ENCODE measurements at regions not wholly inside any gene's neighbourhood (a gene's known extent, or its start where the extent isn't known, plus 50 kb on each side); places are given as distances from the start of the nearest gene placed in this dataset.

DNA sequence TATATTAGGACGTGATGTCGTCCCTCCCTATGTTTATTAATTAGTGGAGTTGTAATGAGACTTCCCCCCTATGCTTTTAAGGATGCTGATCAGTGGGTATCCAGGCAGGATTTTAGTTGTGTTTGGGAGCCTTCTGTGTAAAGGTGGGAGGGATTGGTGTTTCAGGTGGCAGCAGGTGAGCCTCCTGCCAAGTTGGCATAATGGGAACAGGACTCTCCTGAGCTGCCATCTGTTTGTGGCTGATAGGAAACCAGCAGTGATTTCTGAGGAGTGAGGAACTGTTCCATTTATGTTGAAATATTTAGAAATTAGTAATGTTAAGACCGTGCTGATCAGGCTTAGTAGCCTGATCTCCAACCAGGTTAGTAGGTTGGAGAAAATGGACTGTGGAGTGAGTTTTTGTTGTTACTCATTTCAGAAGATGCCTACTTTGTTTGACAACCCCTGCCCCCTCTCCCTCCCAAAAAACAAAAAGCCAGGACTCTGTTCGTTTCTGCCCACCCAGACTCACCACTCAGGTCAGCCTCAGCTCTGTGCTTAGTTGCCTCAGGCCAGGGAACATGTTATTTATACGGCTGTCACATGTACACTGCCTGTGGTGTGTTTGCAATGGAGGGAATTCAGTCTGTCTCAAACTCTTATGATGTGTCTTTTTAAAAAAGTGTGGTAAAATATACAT is 55.4 kb upstream of the TULP4 start:
- Mint-ChIP-seq H3K27ac (peak overlapping the region; percentile 33), H3K36me3 (ENCODE audit: low read depth) (peaks cover 51% of the 10 kb centered on the region), H3K27me3 (ENCODE audit: low read depth, poor library complexity) (peaks cover 8% of the 10 kb centered on the region), H3K4me3 (no peak overlapping the region), H3K9me3 (peaks cover 6% of the 10 kb centered on the region), H3K4me1 (peaks cover 20% of the 10 kb centered on the region)
- no peak for DNase-seq
- no peak for TF ChIP-seq CTCF (IDR thresholded peaks at IDR 0.05)

GRCh38 chr6:158257425-158257759 is 54.9 kb upstream of the TULP4 start:
- DNase-seq, result no peak
- Mint-ChIP-seq H3K4me3 (no peak overlapping the region), H3K36me3 (ENCODE audit: low read depth) (peaks cover 54% of the 10 kb centered on the region), H3K27ac (no peak overlapping the region), H3K9me3 (peaks cover 6% of the 10 kb centered on the region), H3K4me1 (peaks cover 20% of the 10 kb centered on the region), H3K27me3 (ENCODE audit: low read depth, poor library complexity) (peaks cover 8% of the 10 kb centered on the region)
- TF ChIP-seq CTCF (IDR thresholded peaks at IDR 0.05), result no peak

- Mint-ChIP-seq H3K36me3 (ENCODE audit: low read depth) (peaks cover 54% of the 10 kb centered on the region), H3K4me1 (peaks cover 20% of the 10 kb centered on the region)
Observed at GRCh38 chr6:158257781-158258180, 54.5 kb upstream of the TULP4 start.

DNA sequence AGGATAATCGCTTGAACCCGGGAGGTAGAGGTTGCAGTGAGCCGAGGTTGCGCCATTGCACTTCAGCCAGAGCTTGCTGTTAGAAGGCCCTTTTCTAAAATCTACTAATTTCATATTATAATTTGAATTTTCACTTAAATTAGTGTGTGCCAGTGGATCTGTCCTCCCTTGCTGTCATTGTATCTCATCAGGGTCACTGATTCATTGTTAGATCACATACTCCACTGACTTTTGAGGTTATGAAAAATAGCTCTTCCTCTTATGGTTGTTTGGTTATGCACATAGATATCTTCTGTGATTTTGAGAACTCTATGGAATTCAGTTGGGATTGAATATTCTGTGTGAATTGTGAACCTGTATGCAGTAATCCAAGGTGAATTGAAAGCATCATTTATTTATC is 53.1 kb upstream of the TULP4 start:
- peaks cover 58% of the 10 kb centered on the region for H3K36me3 Mint-ChIP-seq (ENCODE audit: low read depth)
- no peak overlapping the region for H3K4me3 Mint-ChIP-seq
- DNase-seq, result no peak
- H3K4me1 Mint-ChIP-seq, result peaks cover 14% of the 10 kb centered on the region
- peaks cover 12% of the 10 kb centered on the region for H3K27me3 Mint-ChIP-seq (ENCODE audit: low read depth, poor library complexity)
- no peak for TF ChIP-seq CTCF (IDR thresholded peaks at IDR 0.05)
- H3K27ac Mint-ChIP-seq, result no peak overlapping the region
- H3K9me3 Mint-ChIP-seq, result peaks cover 16% of the 10 kb centered on the region

More at GRCh38 chr6:158257781-158258180, 54.5 kb upstream of the TULP4 start:
- peaks cover 6% of the 10 kb centered on the region for H3K9me3 Mint-ChIP-seq
- H3K27me3 Mint-ChIP-seq (ENCODE audit: low read depth, poor library complexity), result peaks cover 8% of the 10 kb centered on the region
- no peak for TF ChIP-seq CTCF (IDR thresholded peaks at IDR 0.05)
- no peak overlapping the region for H3K4me3 Mint-ChIP-seq
- DNase-seq, result no peak
- H3K27ac Mint-ChIP-seq, result no peak overlapping the region

- Mint-ChIP-seq H3K27me3 (ENCODE audit: low read depth, poor library complexity) (peaks cover 12% of the 10 kb centered on the region), H3K27ac (no peak overlapping the region)
- DNase-seq, result no peak
Observed at GRCh38 chr6:158259845-158260244, 52.4 kb upstream of the TULP4 start.

More at GRCh38 chr6:158259845-158260244, 52.4 kb upstream of the TULP4 start:
- peaks cover 65% of the 10 kb centered on the region for H3K36me3 Mint-ChIP-seq (ENCODE audit: low read depth)
- no peak overlapping the region for H3K4me3 Mint-ChIP-seq
- H3K4me1 Mint-ChIP-seq, result peaks cover 14% of the 10 kb centered on the region
- no peak for TF ChIP-seq CTCF (IDR thresholded peaks at IDR 0.05)
- peaks cover 22% of the 10 kb centered on the region for H3K9me3 Mint-ChIP-seq
